ENCODE measurements at regions not wholly inside any gene's neighbourhood (a gene's known extent, or its start where the extent isn't known, plus 50 kb on each side); places are given as distances from the start of the nearest gene placed in this dataset.
"Not testable (repeated sequence)": the region's sequence is repeated elsewhere in the genome, so short reads cannot be mapped to it uniquely, and the experiment has no call there.

GRCh38 chr13:18236528-18236815 lies 945.2 kb downstream of the TUBA3C start:
- DNase-seq, result no peak

- DNase-seq, result no peak
These were observed 945.7 kb downstream of the TUBA3C start for GRCh38 chr13:18235756-18236527.

GRCh38 chr13:18235172-18235571 lies 946.5 kb downstream of the TUBA3C start:
- no peak for DNase-seq

- DNase-seq, result not testable (repeated sequence)
These were observed 947.2 kb downstream of the TUBA3C start for GRCh38 chr13:18234451-18234850.

GRCh38 chr13:18233783-18234299 lies 947.8 kb downstream of the TUBA3C start:
- no peak for DNase-seq

GRCh38 chr13:18232994-18233782 lies 948.4 kb downstream of the TUBA3C start:
- no peak for DNase-seq

GRCh38 chr13:18232298-18232993 lies 949.2 kb downstream of the TUBA3C start:
- DNase-seq, result no peak

GRCh38 chr13:18224411-18224810 lies 957.2 kb downstream of the TUBA3C start:
- DNase-seq, result not testable (repeated sequence)

- not testable (repeated sequence) for DNase-seq
These were observed 966.9 kb downstream of the TUBA3C start for GRCh38 chr13:18214689-18215088.

- DNase-seq, result not testable (repeated sequence)
These were observed 968.1 kb downstream of the TUBA3C start for GRCh38 chr13:18213511-18213910.

- DNase-seq, result no peak
These were observed 968.8 kb downstream of the TUBA3C start for GRCh38 chr13:18212873-18213272.

GRCh38 chr13:18211752-18212560 lies 969.7 kb downstream of the TUBA3C start:
- DNase-seq, result not testable (repeated sequence)

- DNase-seq, result not testable (repeated sequence)
These were observed 976.9 kb downstream of the TUBA3C start for GRCh38 chr13:18204614-18205178.

- DNase-seq, result not testable (repeated sequence)
These were observed 986.3 kb downstream of the TUBA3C start for GRCh38 chr13:18195365-18195678.

- DNase-seq, result not testable (repeated sequence)
These were observed 986.8 kb downstream of the TUBA3C start for GRCh38 chr13:18194631-18195364.

GRCh38 chr13:18194104-18194503 lies 987.5 kb downstream of the TUBA3C start:
- DNase-seq, result not testable (repeated sequence)

All from NCI-H526 (cell line).